Osteoblast (primary cell): ENCODE measurements at regions not wholly inside any gene's neighbourhood (a gene's known extent, or its start where the extent isn't known, plus 50 kb on each side); places are given as distances from the start of the nearest gene placed in this dataset.

Experiments used
- DNase-seq: peaks from one replicate; pipeline ENCODE4 v3.0.0; 2011; ENCODE audit warnings: low spot score, mixed read lengths; ENCODE audit not compliant: insufficient read length; ENCODE audit errors: missing footprints
- H2AFZ ChIP-seq: 2 replicates; pipeline ENCODE4 v1.6.0; 2011; ENCODE audit warnings: mild to moderate bottlenecking, low read length
- H3K27ac ChIP-seq: 2 replicates; pipeline ENCODE4 v1.5.1; 2011; ENCODE audit warnings: mild to moderate bottlenecking, low read depth, low read length, moderate library complexity
- H3K27me3 ChIP-seq: 2 replicates; pipeline ENCODE4 v1.6.0; 2012; ENCODE audit warnings: mild to moderate bottlenecking, control low read depth, inconsistent platforms, low read length, moderate library complexity; ENCODE audit not compliant: insufficient read depth
- H3K36me3 ChIP-seq: 2 replicates; pipeline ENCODE4 v1.5.1; 2011; ENCODE audit warnings: mild to moderate bottlenecking, low read length, control low read depth, moderate library complexity; ENCODE audit not compliant: insufficient read depth
- H3K4me1 ChIP-seq: 2 replicates; pipeline ENCODE4 v1.5.1; 2011; ENCODE audit warnings: mild to moderate bottlenecking, low read length, control low read depth, moderate library complexity; ENCODE audit not compliant: insufficient read depth
- H3K4me2 ChIP-seq: 2 replicates; pipeline ENCODE4 v1.6.0; 2011; ENCODE audit warnings: mild to moderate bottlenecking, low read length; ENCODE audit not compliant: insufficient read depth
- H3K4me3 ChIP-seq: fragments of 200-600 bp; sonication (generic); 3 replicates; pipeline ENCODE4 v1.5.1; 2012; ENCODE audit warnings: mild to moderate bottlenecking, low read length, inconsistent platforms; ENCODE audit not compliant: insufficient read depth
- H3K79me2 ChIP-seq: 2 replicates; pipeline ENCODE4 v1.6.0; 2012; ENCODE audit warnings: mild to moderate bottlenecking, low read length, control low read depth, inconsistent platforms; ENCODE audit not compliant: insufficient read depth
- H3K9me3 ChIP-seq: 2 replicates; pipeline ENCODE4 v1.5.1; 2011; ENCODE audit warnings: low read depth, low read length, control low read depth
- H4K20me1 ChIP-seq: 2 replicates; pipeline ENCODE4 v1.6.0; 2012; ENCODE audit warnings: mild to moderate bottlenecking, low read length, control low read depth; ENCODE audit not compliant: insufficient read depth
- TF ChIP-seq, protein P1 (sequence below): IDR thresholded peaks from 2 replicates; pipeline ENCODE4 v1.5.1; 2011; ENCODE audit warnings: mild to moderate bottlenecking, low read depth, low read length, moderate library complexity; ENCODE audit errors: extremely low read depth

DNA sequence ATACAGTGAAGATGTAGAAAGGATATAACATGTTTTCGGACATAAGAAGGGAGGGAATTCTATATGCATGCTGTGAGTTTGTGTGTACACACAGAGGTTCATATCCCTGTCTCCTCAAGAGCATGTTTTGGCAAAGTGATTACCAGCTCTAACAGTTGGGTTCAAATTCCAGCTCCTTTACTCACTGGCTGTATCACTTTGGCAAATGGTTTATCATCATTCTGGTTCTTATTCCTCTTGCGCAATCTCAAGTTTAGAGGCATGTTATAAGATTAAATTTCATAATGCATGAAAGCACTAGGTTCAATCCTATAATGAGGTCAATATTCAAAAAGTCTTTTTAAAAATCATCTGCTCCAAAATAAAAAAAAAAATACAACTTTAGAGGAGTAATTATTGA, 107.7 kb upstream of the LRFN5 start:
- Histone ChIP-seq H3K4me2 (no peak overlapping the region), H3K4me3 (no peak overlapping the region), H4K20me1 (no peaks in the 10 kb centered on the region), H3K4me1 (no peaks in the 10 kb centered on the region), H3K36me3 (no peaks in the 10 kb centered on the region), H3K79me2 (no peaks in the 10 kb centered on the region), H3K27ac (no peak overlapping the region), H3K9me3 (no peaks in the 10 kb centered on the region), H3K27me3 (no peaks in the 10 kb centered on the region), H2AFZ (no peak overlapping the region)
- TF ChIP-seq, protein P1, sequence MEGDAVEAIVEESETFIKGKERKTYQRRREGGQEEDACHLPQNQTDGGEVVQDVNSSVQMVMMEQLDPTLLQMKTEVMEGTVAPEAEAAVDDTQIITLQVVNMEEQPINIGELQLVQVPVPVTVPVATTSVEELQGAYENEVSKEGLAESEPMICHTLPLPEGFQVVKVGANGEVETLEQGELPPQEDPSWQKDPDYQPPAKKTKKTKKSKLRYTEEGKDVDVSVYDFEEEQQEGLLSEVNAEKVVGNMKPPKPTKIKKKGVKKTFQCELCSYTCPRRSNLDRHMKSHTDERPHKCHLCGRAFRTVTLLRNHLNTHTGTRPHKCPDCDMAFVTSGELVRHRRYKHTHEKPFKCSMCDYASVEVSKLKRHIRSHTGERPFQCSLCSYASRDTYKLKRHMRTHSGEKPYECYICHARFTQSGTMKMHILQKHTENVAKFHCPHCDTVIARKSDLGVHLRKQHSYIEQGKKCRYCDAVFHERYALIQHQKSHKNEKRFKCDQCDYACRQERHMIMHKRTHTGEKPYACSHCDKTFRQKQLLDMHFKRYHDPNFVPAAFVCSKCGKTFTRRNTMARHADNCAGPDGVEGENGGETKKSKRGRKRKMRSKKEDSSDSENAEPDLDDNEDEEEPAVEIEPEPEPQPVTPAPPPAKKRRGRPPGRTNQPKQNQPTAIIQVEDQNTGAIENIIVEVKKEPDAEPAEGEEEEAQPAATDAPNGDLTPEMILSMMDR = no peak
- no peak for DNase-seq

- no peak for DNase-seq
- Histone ChIP-seq H3K27ac (no peak overlapping the region), H3K36me3 (no peaks in the 10 kb centered on the region), H4K20me1 (no peaks in the 10 kb centered on the region), H3K79me2 (no peaks in the 10 kb centered on the region), H3K4me2 (no peak overlapping the region), H3K4me3 (no peak overlapping the region), H3K9me3 (no peaks in the 10 kb centered on the region), H2AFZ (no peak overlapping the region), H3K27me3 (no peaks in the 10 kb centered on the region), H3K4me1 (no peaks in the 10 kb centered on the region)
- TF ChIP-seq, protein P1 = no peak
These were observed 116.4 kb upstream of the LRFN5 start for GRCh38 chr14:41490323-41490722.

DNA sequence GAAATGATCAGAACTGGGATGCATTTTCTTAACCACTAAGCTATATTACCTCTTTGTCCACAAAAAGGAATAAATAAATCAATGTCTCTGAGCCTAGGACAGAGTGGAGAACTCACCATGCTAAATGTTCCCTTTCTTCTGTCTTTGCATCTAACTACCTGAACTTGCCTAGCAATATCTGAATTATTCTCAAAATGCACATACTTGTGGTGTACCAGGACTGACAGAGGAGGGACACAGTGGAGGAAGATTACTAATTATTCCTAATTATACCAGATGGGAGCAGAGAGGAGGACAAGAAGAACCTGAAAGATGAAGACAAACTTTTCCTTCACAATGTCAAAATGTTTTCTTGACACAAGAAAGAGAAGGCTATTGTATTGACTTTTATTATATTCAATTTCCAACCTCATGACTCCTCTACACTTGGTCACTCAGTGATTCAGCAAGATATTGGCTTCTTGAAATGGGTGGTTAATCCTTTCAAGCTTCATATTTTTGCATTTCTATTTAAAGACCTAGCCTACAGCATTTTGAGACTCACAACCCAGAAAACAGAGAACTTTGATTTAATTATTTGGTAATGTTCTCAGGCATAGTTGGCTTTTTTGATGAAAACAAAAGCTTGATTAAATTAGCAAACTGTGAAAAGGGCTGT, 117.2 kb upstream of the LRFN5 start:
- no peaks in the 10 kb centered on the region for H3K36me3 ChIP-seq
- no peaks in the 10 kb centered on the region for H4K20me1 ChIP-seq
- H3K4me2 ChIP-seq = no peak overlapping the region
- TF ChIP-seq, protein P1 = no peak
- H3K4me3 ChIP-seq = no peak overlapping the region
- H3K4me1 ChIP-seq = no peaks in the 10 kb centered on the region
- no peak overlapping the region for H3K27ac ChIP-seq
- no peak for DNase-seq
- no peaks in the 10 kb centered on the region for H3K79me2 ChIP-seq
- H3K9me3 ChIP-seq = no peaks in the 10 kb centered on the region
- no peaks in the 10 kb centered on the region for H3K27me3 ChIP-seq
- no peak overlapping the region for H2AFZ ChIP-seq

DNA sequence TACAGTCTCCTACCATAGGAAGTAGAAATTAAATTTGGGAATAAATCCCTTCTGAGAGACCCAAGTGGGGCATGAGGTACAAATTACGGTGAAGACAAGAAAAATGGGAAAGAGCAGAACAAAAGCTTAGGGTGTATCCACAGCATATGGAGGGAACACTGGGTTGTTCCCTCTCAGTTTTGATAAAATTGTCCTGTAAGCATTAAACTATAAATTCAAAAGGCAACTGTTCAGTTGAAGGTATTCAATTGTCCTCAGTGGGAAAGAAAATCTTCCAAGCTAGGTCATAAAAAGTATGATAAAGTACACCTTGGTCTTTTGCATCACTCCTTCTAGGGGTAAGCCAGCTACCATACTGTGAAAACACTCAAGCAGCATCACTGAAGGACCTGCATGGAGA, 118.3 kb upstream of the LRFN5 start:
- H3K27me3 ChIP-seq = no peaks in the 10 kb centered on the region
- no peak overlapping the region for H3K4me2 ChIP-seq
- no peaks in the 10 kb centered on the region for H3K9me3 ChIP-seq
- H3K79me2 ChIP-seq = no peaks in the 10 kb centered on the region
- no peak overlapping the region for H2AFZ ChIP-seq
- no peak overlapping the region for H3K27ac ChIP-seq
- H3K4me1 ChIP-seq = no peaks in the 10 kb centered on the region
- no peaks in the 10 kb centered on the region for H3K36me3 ChIP-seq
- no peak for DNase-seq
- H3K4me3 ChIP-seq = no peak overlapping the region
- TF ChIP-seq, protein P1 = no peak
- no peaks in the 10 kb centered on the region for H4K20me1 ChIP-seq
